Liver (tissue), 7 donors: ENCODE measurements at regions not wholly inside any gene's neighbourhood (a gene's known extent, or its start where the extent isn't known, plus 50 kb on each side); places are given as distances from the start of the nearest gene placed in this dataset.

Experiments
- DNase-seq: peaks from one replicate; pipeline ENCODE4 v3.0.0-alpha.2; 2017; ENCODE audit warnings: low spot score
- H3K27ac ChIP-seq, 2 donors: one replicate each; pipeline ENCODE4 v1.7.0; 2013; ENCODE audit warnings: inconsistent platforms in 2 of 2, low read length in 2 of 2, control low read depth in 1 of 2, low read depth in 1 of 2, mild to moderate bottlenecking in 1 of 2
- H3K27me3 ChIP-seq, 4 donors: one replicate each; pipeline versions ENCODE4 v1.6.1 to v1.7.0; 2013; ENCODE audit warnings: low read length in 3 of 4, inconsistent platforms in 1 of 4, mild to moderate bottlenecking in 1 of 4, moderate library complexity in 1 of 4; ENCODE audit not compliant: control insufficient read depth in 4 of 4, insufficient read depth in 4 of 4
- H3K36me3 ChIP-seq, 4 donors: one replicate each; pipeline versions ENCODE4 v1.6.1 to v1.7.0; 2013; ENCODE audit warnings: low read length in 3 of 4, mild to moderate bottlenecking in 3 of 4, low read depth in 1 of 4, moderate library complexity in 1 of 4; ENCODE audit not compliant: control insufficient read depth in 4 of 4, insufficient read depth in 3 of 4
- H3K4me1 ChIP-seq, 4 donors: one replicate each; pipeline versions ENCODE4 v1.6.1 to v1.7.0; 2013; ENCODE audit warnings: low read length in 3 of 4, mild to moderate bottlenecking in 3 of 4, moderate library complexity in 1 of 4; ENCODE audit not compliant: control insufficient read depth in 4 of 4, insufficient read depth in 4 of 4
- H3K4me3 ChIP-seq, 3 donors: one replicate each; pipeline versions ENCODE4 v1.6.1 to v1.7.0; 2013; ENCODE audit warnings: low read length in 3 of 3, control low read depth in 1 of 3, low read depth in 1 of 3, mild to moderate bottlenecking in 1 of 3
- H3K9ac ChIP-seq, 2 donors: one replicate each; pipeline ENCODE4 v1.7.0; 2013; ENCODE audit warnings: low read length in 2 of 2, mild to moderate bottlenecking in 2 of 2, moderate library complexity in 2 of 2, control low read depth in 1 of 2, low read depth in 1 of 2
- H3K9me3 ChIP-seq, 4 donors: one replicate each; pipeline versions ENCODE4 v1.6.1 to v1.7.0; 2013; ENCODE audit warnings: low read length in 3 of 4; ENCODE audit not compliant: control insufficient read depth in 4 of 4
- EGR1 ChIP-seq, 2 donors: IDR thresholded peaks; 2 replicates each; pipeline ENCODE4 v1.6.1; 2016 to 2018; ENCODE audit warnings: antibody characterized with exemption in 2 of 2, low read depth in 2 of 2
- FOXA1 ChIP-seq: IDR thresholded peaks from 2 replicates; pipeline ENCODE4 v1.6.1; 2016; ENCODE audit warnings: antibody characterized with exemption
- FOXA2 ChIP-seq: IDR thresholded peaks from 2 replicates; pipeline ENCODE4 v1.6.1; 2016; ENCODE audit warnings: antibody characterized with exemption
- GABPA ChIP-seq, 2 donors: IDR thresholded peaks in 1 of 2; conservative IDR thresholded peaks in 1 of 2; 2 replicates each; pipeline ENCODE4 v1.6.1; 2016; ENCODE audit warnings: antibody characterized with exemption in 2 of 2, mild to moderate bottlenecking in 1 of 2, moderate library complexity in 1 of 2
- HNF4A ChIP-seq, 2 donors: conservative IDR thresholded peaks; 2 replicates each; pipeline ENCODE4 v1.6.1; 2016; ENCODE audit warnings: antibody characterized with exemption in 2 of 2, mild to moderate bottlenecking in 2 of 2
- JUND ChIP-seq, 2 donors: IDR thresholded peaks; 2 replicates each; pipeline ENCODE4 v1.6.1; 2016; ENCODE audit warnings: antibody characterized with exemption in 2 of 2
- RAD21 ChIP-seq, 2 donors: IDR thresholded peaks; 2 replicates each; pipeline ENCODE4 v1.6.1; 2016; ENCODE audit warnings: antibody characterized with exemption in 2 of 2, mild to moderate bottlenecking in 2 of 2
- RXRA ChIP-seq, 2 donors: IDR thresholded peaks; 2 replicates each; pipeline ENCODE4 v1.6.1; 2017 to 2018; ENCODE audit warnings: antibody characterized with exemption in 2 of 2, mild to moderate bottlenecking in 1 of 2
- TAF1 ChIP-seq: conservative IDR thresholded peaks from 2 replicates; pipeline ENCODE4 v1.6.1; 2016; ENCODE audit warnings: antibody characterized with exemption, mild to moderate bottlenecking
- YY1 ChIP-seq: IDR thresholded peaks from 2 replicates; pipeline ENCODE4 v1.6.1; 2016; ENCODE audit warnings: antibody characterized with exemption, mild to moderate bottlenecking
- ZBTB33 ChIP-seq: IDR thresholded peaks from 2 replicates; pipeline ENCODE4 v1.6.1; 2016; ENCODE audit warnings: antibody characterized with exemption
- WGBS: extraction: QIAGEN DNeasy Blood & Tissue Kit; methylation state at CpG from one replicate; pipeline ENCODE4 v1.1.7; 2013; 5-methylcytosine and 5-hydroxymethylcytosine counted together
- TF ChIP-seq, protein P1 (sequence below): IDR thresholded peaks from 2 replicates; pipeline ENCODE4 v1.6.1; 2016; ENCODE audit warnings: antibody characterized with exemption
- TF ChIP-seq, protein P2 (sequence below): IDR thresholded peaks from 2 replicates; pipeline ENCODE4 v1.6.1; 2016; ENCODE audit warnings: antibody characterized with exemption, mild to moderate bottlenecking
- donor health status: healthy.
- donor health status: healthy.
- donor health status: healthy.
- donor health status: healthy.

- Histone ChIP-seq H3K9me3 (no peaks in the 10 kb centered on the region), H3K4me3 (no peak overlapping the region), H3K27ac (no peak overlapping the region), H3K9ac (no peak overlapping the region), H3K4me1 (no peaks in the 10 kb centered on the region), H3K27me3 (peaks cover 0 to 2% (median 0%) of the 10 kb centered on the region in 4 donors), H3K36me3 (no peaks in the 10 kb centered on the region)
- TF ChIP-seq, protein P1, sequence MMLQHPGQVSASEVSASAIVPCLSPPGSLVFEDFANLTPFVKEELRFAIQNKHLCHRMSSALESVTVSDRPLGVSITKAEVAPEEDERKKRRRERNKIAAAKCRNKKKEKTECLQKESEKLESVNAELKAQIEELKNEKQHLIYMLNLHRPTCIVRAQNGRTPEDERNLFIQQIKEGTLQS, result no peak
- no peak for TF ChIP-seq FOXA1
- DNase-seq, result no peak
Measured at GRCh38 chr18:44298566-44298965, 382.1 kb upstream of the SETBP1 start.

DNA sequence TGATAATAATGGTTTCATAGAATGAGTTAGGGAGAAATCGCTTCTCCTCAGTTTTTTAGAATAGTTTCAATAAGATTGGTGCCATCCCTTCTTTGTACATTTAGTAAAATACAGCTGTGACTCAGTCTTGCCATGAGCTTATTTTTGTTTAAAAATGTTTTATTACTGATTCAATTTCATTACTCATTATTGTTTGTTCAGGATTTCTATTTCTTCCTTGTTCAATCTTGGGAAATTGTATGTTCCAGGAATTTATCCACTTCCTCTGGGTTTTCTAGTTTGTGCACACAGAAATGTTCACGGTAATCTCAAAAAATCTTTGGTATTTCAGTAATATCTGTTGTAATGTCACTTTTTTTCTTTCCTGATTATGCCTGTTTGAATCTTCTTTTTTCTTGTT is 371.5 kb upstream of the SETBP1 start:
- Histone ChIP-seq H3K27ac (no peak overlapping the region), H3K4me3 (no peak overlapping the region), H3K9ac (no peak overlapping the region), H3K27me3 (no peaks in the 10 kb centered on the region), H3K4me1 (no peaks in the 10 kb centered on the region), H3K9me3 (no peaks in the 10 kb centered on the region), H3K36me3 (no peaks in the 10 kb centered on the region)
- no peak for TF ChIP-seq YY1
- no peak for DNase-seq
- 73% methylated on average over 2 of the region's 2 CpGs for WGBS

DNA sequence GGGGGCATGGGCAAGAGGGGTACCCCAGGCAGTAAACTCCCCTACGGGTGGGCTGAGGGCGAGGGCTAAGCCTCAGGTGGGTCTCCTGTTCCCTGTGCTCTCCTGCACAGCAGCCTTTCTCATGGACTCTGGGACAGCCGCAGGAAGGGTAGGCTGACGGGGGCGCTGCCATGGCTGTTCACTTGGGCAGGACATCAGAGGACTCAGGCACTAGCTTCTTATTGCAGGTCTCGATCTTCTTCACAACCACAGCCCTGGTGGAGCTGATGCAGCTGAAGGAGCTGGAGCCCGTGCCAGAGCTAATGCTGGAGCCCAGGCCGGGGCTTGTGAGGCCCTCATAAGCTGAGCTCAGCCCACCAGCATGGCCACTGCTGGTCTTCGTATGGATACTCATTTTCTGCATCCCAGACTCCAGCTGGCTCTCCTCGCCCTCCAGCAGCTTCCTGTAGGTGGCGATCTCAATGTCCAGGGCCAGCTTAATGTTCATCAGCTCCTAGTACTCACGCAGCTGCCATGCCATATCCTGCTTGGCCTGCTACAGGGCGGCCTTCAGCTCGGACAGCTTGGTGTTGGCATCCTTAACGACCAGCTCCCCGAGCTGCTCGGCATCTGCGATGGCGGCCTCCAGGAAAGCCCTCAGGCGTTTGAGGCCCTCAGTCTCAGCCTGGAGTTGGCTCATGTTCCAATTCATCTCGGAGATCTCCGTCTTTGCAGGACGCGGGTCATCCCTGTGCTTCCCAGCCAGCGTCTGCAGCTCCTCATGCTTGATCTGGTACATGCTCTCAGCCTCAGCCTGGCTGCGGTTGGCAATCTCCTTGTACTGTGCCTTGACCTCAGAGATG is 359.8 kb upstream of the SETBP1 start:
- WGBS, result 89% methylated on average over 26 of the region's 26 CpGs
- Histone ChIP-seq H3K9me3 (no peaks in the 10 kb centered on the region), H3K4me1 (no peaks in the 10 kb centered on the region), H3K4me3 (no peak overlapping the region), H3K9ac (no peak overlapping the region), H3K36me3 (no peaks in the 10 kb centered on the region), H3K27ac (no peak overlapping the region), H3K27me3 (no peaks in the 10 kb centered on the region)
- no peak for DNase-seq
- no peak for TF ChIP-seq GABPA (IDR thresholded peaks at IDR 0.05 in 1 of 2, conservative IDR thresholded peaks at IDR 0.05 in 1 of 2)
- TF ChIP-seq, protein P2, sequence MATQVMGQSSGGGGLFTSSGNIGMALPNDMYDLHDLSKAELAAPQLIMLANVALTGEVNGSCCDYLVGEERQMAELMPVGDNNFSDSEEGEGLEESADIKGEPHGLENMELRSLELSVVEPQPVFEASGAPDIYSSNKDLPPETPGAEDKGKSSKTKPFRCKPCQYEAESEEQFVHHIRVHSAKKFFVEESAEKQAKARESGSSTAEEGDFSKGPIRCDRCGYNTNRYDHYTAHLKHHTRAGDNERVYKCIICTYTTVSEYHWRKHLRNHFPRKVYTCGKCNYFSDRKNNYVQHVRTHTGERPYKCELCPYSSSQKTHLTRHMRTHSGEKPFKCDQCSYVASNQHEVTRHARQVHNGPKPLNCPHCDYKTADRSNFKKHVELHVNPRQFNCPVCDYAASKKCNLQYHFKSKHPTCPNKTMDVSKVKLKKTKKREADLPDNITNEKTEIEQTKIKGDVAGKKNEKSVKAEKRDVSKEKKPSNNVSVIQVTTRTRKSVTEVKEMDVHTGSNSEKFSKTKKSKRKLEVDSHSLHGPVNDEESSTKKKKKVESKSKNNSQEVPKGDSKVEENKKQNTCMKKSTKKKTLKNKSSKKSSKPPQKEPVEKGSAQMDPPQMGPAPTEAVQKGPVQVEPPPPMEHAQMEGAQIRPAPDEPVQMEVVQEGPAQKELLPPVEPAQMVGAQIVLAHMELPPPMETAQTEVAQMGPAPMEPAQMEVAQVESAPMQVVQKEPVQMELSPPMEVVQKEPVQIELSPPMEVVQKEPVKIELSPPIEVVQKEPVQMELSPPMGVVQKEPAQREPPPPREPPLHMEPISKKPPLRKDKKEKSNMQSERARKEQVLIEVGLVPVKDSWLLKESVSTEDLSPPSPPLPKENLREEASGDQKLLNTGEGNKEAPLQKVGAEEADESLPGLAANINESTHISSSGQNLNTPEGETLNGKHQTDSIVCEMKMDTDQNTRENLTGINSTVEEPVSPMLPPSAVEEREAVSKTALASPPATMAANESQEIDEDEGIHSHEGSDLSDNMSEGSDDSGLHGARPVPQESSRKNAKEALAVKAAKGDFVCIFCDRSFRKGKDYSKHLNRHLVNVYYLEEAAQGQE, result no peak
- TF ChIP-seq RAD21 (IDR thresholded peaks at IDR 0.05), result no peak
- TF ChIP-seq ZBTB33, result no peak
- no peak for TF ChIP-seq HNF4A (conservative IDR thresholded peaks at IDR 0.05)
- no peak for TF ChIP-seq RXRA (IDR thresholded peaks at IDR 0.05)
- TF ChIP-seq EGR1 (IDR thresholded peaks at IDR 0.05; ENCODE audit: low read depth in 2 of 2), result no peak
- no peak for TF ChIP-seq JUND (IDR thresholded peaks at IDR 0.05)
- TF ChIP-seq FOXA1, result no peak
- no peak for TF ChIP-seq FOXA2
- TF ChIP-seq YY1, result no peak
- no peak for TF ChIP-seq TAF1
